ENCODE measurements at regions not wholly inside any gene's neighbourhood (a gene's known extent, or its start where the extent isn't known, plus 50 kb on each side); places are given as distances from the start of the nearest gene placed in this dataset.

DNA sequence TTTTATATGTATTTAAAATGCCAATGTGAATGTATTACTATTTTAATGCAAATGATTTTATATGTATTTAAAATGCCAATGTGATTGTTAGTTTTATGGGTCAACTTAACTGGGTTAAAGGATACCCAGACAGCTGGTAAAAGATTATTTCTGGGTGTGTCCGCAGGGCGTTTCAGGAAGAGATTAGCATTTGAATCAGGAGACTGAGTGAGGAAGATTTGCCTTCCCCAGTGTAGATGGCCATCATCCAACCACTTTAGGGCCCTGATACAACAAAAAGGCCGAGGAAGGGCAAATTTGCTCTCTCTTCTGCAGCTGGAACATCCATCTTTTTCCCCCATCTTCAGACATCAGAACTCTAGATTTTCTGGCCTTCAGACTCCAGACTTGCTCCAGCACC is 116.2 kb downstream of the BAMBI start:
- no peak overlapping the region for H2AFZ ChIP-seq (ENCODE audit: control insufficient read depth, low read depth, low read length)
- no peak overlapping the region for H3K4me2 ChIP-seq (ENCODE audit: control insufficient read depth, insufficient read depth)
- H3K4me1 ChIP-seq (ENCODE audit: control insufficient read depth, insufficient read depth, low read length), result no peaks in the 10 kb centered on the region
- no peaks in the 10 kb centered on the region for H3K9me3 ChIP-seq (replicated peaks; ENCODE audit: control insufficient read depth, insufficient read depth, low read length)
- no peaks in the 10 kb centered on the region for H3K36me3 ChIP-seq (ENCODE audit: control insufficient read depth in 2 of 2, insufficient read depth in 2 of 2, low read length in 1 of 2)
- POLR2A ChIA-PET, result no interaction called here
- 47% methylated on average over 3 of the region's 3 CpGs for WGBS (ENCODE audit: insufficient coverage, insufficient replicate concordance, low lambda C conversion rate, missing lambda C conversion rate)
- in situ Hi-C loops (cut with MboI), result no loop called here
- intact Hi-C loops (cut with micrococcal nuclease; ENCODE audit: unreplicated experiment), result no loop called here
- SMC1A ChIA-PET (ENCODE audit: uncharacterized antibody, unreplicated experiment), result no interaction called here
- FAIRE-seq (no peak), DNase-seq (ENCODE audit: low read depth, low spot score) (no peak), ATAC-seq (no peak)
- H3K79me2 ChIP-seq (ENCODE audit: control insufficient read depth, insufficient read depth, low read length), result no peaks in the 10 kb centered on the region
- CTCF ChIA-PET, result no interaction called here
- no peaks in the 10 kb centered on the region for H3K27me3 ChIP-seq (replicated peaks in 1 of 2; ENCODE audit: control insufficient read depth in 2 of 2, insufficient read depth in 2 of 2, low read length in 1 of 2)
- no peak overlapping the region for H3K4me3 ChIP-seq
- H4K20me1 ChIP-seq (ENCODE audit: control insufficient read depth, insufficient read depth), result no peaks in the 10 kb centered on the region
- H3K9ac ChIP-seq (ENCODE audit: control insufficient read depth, insufficient read depth, low read length), result no peak overlapping the region
- RAD21 ChIA-PET (ENCODE audit: unreplicated experiment), result no interaction called here
- H3K27ac ChIP-seq (ENCODE audit: control insufficient read depth, insufficient read depth), result no peak overlapping the region
- BruUV-seq (replicated peaks), result no TSS peak
- TF ChIP-seq, protein P1, sequence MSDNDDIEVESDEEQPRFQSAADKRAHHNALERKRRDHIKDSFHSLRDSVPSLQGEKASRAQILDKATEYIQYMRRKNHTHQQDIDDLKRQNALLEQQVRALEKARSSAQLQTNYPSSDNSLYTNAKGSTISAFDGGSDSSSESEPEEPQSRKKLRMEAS (IDR thresholded peaks at IDR 0.05; ENCODE audit: low read depth, low read length), result no peak

DNA sequence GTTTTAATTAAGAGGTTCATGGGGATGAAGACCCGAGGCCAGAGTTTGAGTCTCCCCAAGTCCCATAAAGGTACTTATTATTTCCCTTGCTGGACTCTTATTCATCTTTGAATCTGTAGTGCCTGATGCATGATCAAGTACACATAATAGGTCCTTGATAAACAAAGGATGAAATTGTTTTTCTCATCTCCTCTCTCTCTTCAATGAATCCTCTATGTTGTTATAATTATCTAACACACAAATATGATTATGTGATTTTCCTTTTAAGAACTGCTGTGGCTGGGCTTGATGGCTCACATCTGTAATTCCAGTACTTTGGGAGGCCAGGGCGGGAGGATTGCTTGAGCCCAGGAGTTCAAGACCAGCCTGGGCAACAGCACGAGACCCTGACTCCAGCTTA is 117.7 kb downstream of the BAMBI start:
- H3K79me2 ChIP-seq (ENCODE audit: control insufficient read depth, insufficient read depth, low read length), result no peaks in the 10 kb centered on the region
- intact Hi-C loops (cut with micrococcal nuclease; ENCODE audit: unreplicated experiment) (no loop called here), in situ Hi-C loops (cut with MboI) (no loop called here)
- no peak overlapping the region for H3K4me3 ChIP-seq
- SMC1A ChIA-PET (ENCODE audit: uncharacterized antibody, unreplicated experiment), result no interaction called here
- H3K36me3 ChIP-seq (ENCODE audit: control insufficient read depth in 2 of 2, insufficient read depth in 2 of 2, low read length in 1 of 2), result no peaks in the 10 kb centered on the region
- CTCF ChIA-PET, result no interaction called here
- H3K9ac ChIP-seq (ENCODE audit: control insufficient read depth, insufficient read depth, low read length), result no peak overlapping the region
- no peak for FAIRE-seq
- no peaks in the 10 kb centered on the region for H3K9me3 ChIP-seq (replicated peaks; ENCODE audit: control insufficient read depth, insufficient read depth, low read length)
- H2AFZ ChIP-seq (ENCODE audit: control insufficient read depth, low read depth, low read length), result no peak overlapping the region
- H3K27ac ChIP-seq (ENCODE audit: control insufficient read depth, insufficient read depth), result no peak overlapping the region
- no peaks in the 10 kb centered on the region for H4K20me1 ChIP-seq (ENCODE audit: control insufficient read depth, insufficient read depth)
- H3K27me3 ChIP-seq (replicated peaks in 1 of 2; ENCODE audit: control insufficient read depth in 2 of 2, insufficient read depth in 2 of 2, low read length in 1 of 2), result no peaks in the 10 kb centered on the region
- DNase-seq (ENCODE audit: low read depth, low spot score), result no peak
- no TSS peak for BruUV-seq (replicated peaks)
- 0% methylated on average over 1 of the region's 3 CpGs for WGBS (ENCODE audit: insufficient coverage, insufficient replicate concordance, low lambda C conversion rate, missing lambda C conversion rate)
- POLR2A ChIA-PET, result no interaction called here
- no peak for ATAC-seq
- RAD21 ChIA-PET (ENCODE audit: unreplicated experiment), result no interaction called here
- H3K4me1 ChIP-seq (ENCODE audit: control insufficient read depth, insufficient read depth, low read length), result no peaks in the 10 kb centered on the region
- no peak overlapping the region for H3K4me2 ChIP-seq (ENCODE audit: control insufficient read depth, insufficient read depth)
- TF ChIP-seq, protein P2, sequence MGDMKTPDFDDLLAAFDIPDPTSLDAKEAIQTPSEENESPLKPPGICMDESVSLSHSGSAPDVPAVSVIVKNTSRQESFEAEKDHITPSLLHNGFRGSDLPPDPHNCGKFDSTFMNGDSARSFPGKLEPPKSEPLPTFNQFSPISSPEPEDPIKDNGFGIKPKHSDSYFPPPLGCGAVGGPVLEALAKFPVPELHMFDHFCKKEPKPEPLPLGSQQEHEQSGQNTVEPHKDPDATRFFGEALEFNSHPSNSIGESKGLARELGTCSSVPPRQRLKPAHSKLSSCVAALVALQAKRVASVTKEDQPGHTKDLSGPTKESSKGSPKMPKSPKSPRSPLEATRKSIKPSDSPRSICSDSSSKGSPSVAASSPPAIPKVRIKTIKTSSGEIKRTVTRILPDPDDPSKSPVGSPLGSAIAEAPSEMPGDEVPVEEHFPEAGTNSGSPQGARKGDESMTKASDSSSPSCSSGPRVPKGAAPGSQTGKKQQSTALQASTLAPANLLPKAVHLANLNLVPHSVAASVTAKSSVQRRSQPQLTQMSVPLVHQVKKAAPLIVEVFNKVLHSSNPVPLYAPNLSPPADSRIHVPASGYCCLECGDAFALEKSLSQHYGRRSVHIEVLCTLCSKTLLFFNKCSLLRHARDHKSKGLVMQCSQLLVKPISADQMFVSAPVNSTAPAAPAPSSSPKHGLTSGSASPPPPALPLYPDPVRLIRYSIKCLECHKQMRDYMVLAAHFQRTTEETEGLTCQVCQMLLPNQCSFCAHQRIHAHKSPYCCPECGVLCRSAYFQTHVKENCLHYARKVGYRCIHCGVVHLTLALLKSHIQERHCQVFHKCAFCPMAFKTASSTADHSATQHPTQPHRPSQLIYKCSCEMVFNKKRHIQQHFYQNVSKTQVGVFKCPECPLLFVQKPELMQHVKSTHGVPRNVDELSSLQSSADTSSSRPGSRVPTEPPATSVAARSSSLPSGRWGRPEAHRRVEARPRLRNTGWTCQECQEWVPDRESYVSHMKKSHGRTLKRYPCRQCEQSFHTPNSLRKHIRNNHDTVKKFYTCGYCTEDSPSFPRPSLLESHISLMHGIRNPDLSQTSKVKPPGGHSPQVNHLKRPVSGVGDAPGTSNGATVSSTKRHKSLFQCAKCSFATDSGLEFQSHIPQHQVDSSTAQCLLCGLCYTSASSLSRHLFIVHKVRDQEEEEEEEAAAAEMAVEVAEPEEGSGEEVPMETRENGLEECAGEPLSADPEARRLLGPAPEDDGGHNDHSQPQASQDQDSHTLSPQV (IDR thresholded peaks at IDR 0.05), result no peak
- TF ChIP-seq MYB (IDR thresholded peaks at IDR 0.05; ENCODE audit: borderline replicate concordance, low read depth, low read length) (no peak), PKNOX1 (IDR thresholded peaks at IDR 0.05) (no peak), CREM (IDR thresholded peaks at IDR 0.05; ENCODE audit: low read depth) (no peak)
- TF ChIP-seq, protein P3, sequence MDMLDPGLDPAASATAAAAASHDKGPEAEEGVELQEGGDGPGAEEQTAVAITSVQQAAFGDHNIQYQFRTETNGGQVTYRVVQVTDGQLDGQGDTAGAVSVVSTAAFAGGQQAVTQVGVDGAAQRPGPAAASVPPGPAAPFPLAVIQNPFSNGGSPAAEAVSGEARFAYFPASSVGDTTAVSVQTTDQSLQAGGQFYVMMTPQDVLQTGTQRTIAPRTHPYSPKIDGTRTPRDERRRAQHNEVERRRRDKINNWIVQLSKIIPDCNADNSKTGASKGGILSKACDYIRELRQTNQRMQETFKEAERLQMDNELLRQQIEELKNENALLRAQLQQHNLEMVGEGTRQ (IDR thresholded peaks at IDR 0.05; ENCODE audit: borderline replicate concordance, low read depth, low read length), result no peak

Data from GM12878 (cell line).